ENCODE measurements at regions not wholly inside any gene's neighbourhood (a gene's known extent, or its start where the extent isn't known, plus 50 kb on each side); places are given as distances from the start of the nearest gene placed in this dataset.

GRCh38 chr7:136049117-136049516, 72.0 kb upstream of the MTPN start:
- Histone ChIP-seq H3K4me1 (ENCODE audit: insufficient read depth, low read length, poor library complexity, severe bottlenecking) (peaks cover 12% of the 10 kb centered on the region), H3K27me3 (replicated peaks; ENCODE audit: insufficient read depth, low read depth, low read length, poor library complexity) (no peaks in the 10 kb centered on the region), H3K36me3 (ENCODE audit: insufficient read depth, low read length, poor library complexity, severe bottlenecking) (no peaks in the 10 kb centered on the region), H3K4me3 (ENCODE audit: low read depth, low read length, poor library complexity, severe bottlenecking) (no peak overlapping the region), H3K27ac (ENCODE audit: low read depth, low read length, poor library complexity, severe bottlenecking) (no peak overlapping the region), H3K9me3 (ENCODE audit: low read depth, low read length, poor library complexity, severe bottlenecking) (no peaks in the 10 kb centered on the region)
- TF ChIP-seq EZH2 (IDR thresholded peaks at IDR 0.05; ENCODE audit: borderline replicate concordance, low read depth, low read length, poor library complexity, severe bottlenecking): no peak
- TF ChIP-seq, protein P1, sequence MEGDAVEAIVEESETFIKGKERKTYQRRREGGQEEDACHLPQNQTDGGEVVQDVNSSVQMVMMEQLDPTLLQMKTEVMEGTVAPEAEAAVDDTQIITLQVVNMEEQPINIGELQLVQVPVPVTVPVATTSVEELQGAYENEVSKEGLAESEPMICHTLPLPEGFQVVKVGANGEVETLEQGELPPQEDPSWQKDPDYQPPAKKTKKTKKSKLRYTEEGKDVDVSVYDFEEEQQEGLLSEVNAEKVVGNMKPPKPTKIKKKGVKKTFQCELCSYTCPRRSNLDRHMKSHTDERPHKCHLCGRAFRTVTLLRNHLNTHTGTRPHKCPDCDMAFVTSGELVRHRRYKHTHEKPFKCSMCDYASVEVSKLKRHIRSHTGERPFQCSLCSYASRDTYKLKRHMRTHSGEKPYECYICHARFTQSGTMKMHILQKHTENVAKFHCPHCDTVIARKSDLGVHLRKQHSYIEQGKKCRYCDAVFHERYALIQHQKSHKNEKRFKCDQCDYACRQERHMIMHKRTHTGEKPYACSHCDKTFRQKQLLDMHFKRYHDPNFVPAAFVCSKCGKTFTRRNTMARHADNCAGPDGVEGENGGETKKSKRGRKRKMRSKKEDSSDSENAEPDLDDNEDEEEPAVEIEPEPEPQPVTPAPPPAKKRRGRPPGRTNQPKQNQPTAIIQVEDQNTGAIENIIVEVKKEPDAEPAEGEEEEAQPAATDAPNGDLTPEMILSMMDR (conservative IDR thresholded peaks at IDR 0.05; ENCODE audit: low read depth, low read length): no peak
- no peak for DNase-seq (ENCODE audit: low spot score)
- BruUV-seq (replicated peaks): no TSS peak
- CTCF ChIA-PET: no interaction called here
- POLR2A ChIA-PET (ENCODE audit: low non-redundant PET): no interaction called here
- intact Hi-C loops (cut with micrococcal nuclease; ENCODE audit: unreplicated experiment): no loop called here

DNA sequence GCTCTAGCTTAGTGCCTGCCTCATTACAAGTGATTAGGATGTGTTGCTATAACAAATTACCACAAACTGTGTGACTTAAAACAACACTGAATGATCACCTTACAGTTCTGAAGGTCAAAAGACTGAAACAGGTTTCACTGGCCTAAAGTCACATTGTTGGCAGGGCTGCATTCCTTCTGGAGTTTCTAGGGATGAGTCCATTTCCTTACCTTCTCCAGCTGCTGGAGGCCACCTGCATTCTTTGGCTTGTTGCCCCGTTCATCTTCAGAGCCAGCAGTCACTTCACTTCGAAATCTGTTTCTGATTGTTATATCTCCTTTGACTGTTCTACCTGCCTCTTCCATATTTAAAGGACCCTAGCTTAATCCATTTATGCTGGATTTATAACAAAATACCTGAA, 69.4 kb upstream of the MTPN start:
- H3K36me3 ChIP-seq (ENCODE audit: insufficient read depth, low read length, poor library complexity, severe bottlenecking): no peaks in the 10 kb centered on the region
- no peaks in the 10 kb centered on the region for H3K9me3 ChIP-seq (ENCODE audit: low read depth, low read length, poor library complexity, severe bottlenecking)
- H3K27ac ChIP-seq (ENCODE audit: low read depth, low read length, poor library complexity, severe bottlenecking): no peak overlapping the region
- BruUV-seq (replicated peaks): no TSS peak
- intact Hi-C loops (cut with micrococcal nuclease; ENCODE audit: unreplicated experiment): no loop called here
- no peaks in the 10 kb centered on the region for H3K27me3 ChIP-seq (replicated peaks; ENCODE audit: insufficient read depth, low read depth, low read length, poor library complexity)
- ChIA-PET CTCF (no interaction called here), POLR2A (ENCODE audit: low non-redundant PET) (no interaction called here)
- no peak overlapping the region for H3K4me3 ChIP-seq (ENCODE audit: low read depth, low read length, poor library complexity, severe bottlenecking)
- H3K4me1 ChIP-seq (ENCODE audit: insufficient read depth, low read length, poor library complexity, severe bottlenecking): peaks cover 12% of the 10 kb centered on the region
- TF ChIP-seq, protein P1 (conservative IDR thresholded peaks at IDR 0.05; ENCODE audit: low read depth, low read length): no peak
- TF ChIP-seq EZH2 (IDR thresholded peaks at IDR 0.05; ENCODE audit: borderline replicate concordance, low read depth, low read length, poor library complexity, severe bottlenecking): no peak
- no peak for DNase-seq (ENCODE audit: low spot score)

DNA sequence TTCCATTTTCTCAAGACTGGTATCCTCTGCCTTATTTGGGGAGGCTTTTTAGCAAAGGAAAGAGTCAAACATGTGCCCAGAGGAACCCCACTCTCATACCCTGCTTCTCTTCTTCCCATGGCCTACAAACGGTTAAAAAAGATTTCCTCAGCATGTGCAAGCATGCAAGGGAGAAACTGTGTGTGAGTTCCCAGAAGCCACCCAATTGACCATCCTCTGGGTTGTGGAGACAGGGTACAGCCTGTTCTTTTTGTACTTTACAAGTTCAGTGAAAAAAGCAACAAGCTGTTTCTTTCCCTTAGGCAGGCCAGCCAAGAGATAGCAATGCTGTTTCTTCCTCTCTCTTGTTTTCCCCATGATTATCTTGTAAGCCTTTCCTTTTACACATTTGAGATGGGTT, 68.8 kb upstream of the MTPN start:
- no peak for DNase-seq (ENCODE audit: low spot score)
- BruUV-seq (replicated peaks): no TSS peak
- peaks cover 8% of the 10 kb centered on the region for H3K4me1 ChIP-seq (ENCODE audit: insufficient read depth, low read length, poor library complexity, severe bottlenecking)
- H3K27me3 ChIP-seq (replicated peaks; ENCODE audit: insufficient read depth, low read depth, low read length, poor library complexity): no peaks in the 10 kb centered on the region
- H3K27ac ChIP-seq (ENCODE audit: low read depth, low read length, poor library complexity, severe bottlenecking): no peak overlapping the region
- intact Hi-C loops (cut with micrococcal nuclease; ENCODE audit: unreplicated experiment): no loop called here
- TF ChIP-seq, protein P1 (conservative IDR thresholded peaks at IDR 0.05; ENCODE audit: low read depth, low read length): no peak
- TF ChIP-seq EZH2 (IDR thresholded peaks at IDR 0.05; ENCODE audit: borderline replicate concordance, low read depth, low read length, poor library complexity, severe bottlenecking): no peak
- H3K9me3 ChIP-seq (ENCODE audit: low read depth, low read length, poor library complexity, severe bottlenecking): no peaks in the 10 kb centered on the region
- POLR2A ChIA-PET (ENCODE audit: low non-redundant PET): no interaction called here
- no peaks in the 10 kb centered on the region for H3K36me3 ChIP-seq (ENCODE audit: insufficient read depth, low read length, poor library complexity, severe bottlenecking)
- no peak overlapping the region for H3K4me3 ChIP-seq (ENCODE audit: low read depth, low read length, poor library complexity, severe bottlenecking)
- CTCF ChIA-PET: no interaction called here

Measured in A673 (cell line).